Activated naive CD4-positive, alpha-beta T cell treated with anti-CD3 and anti-CD28 coated beads, Interleukin-2, amount 50 U/mL, for 16 hours (primary cell): ENCODE measurements at regions not wholly inside any gene's neighbourhood (a gene's known extent, or its start where the extent isn't known, plus 50 kb on each side); places are given as distances from the start of the nearest gene placed in this dataset.

Experiments used
- DNase-seq: peaks from one replicate; pipeline ENCODE4 v3.0.0-alpha.2; 2020

- no peak for DNase-seq
These were observed 105.3 kb downstream of the TSN start for GRCh38 chr2:121860758-121861227.

GRCh38 chr2:121862286-121862685 lies 106.8 kb downstream of the TSN start:
- no peak for DNase-seq

- DNase-seq: no peak
These were observed 110.5 kb downstream of the TSN start for GRCh38 chr2:121865914-121866313.

GRCh38 chr2:121866789-121867188 lies 111.3 kb downstream of the TSN start:
- no peak for DNase-seq

GRCh38 chr2:121868652-121869051 lies 113.2 kb downstream of the TSN start:
- DNase-seq: no peak

- DNase-seq: no peak
These were observed 113.9 kb downstream of the TSN start for GRCh38 chr2:121869363-121869762.

GRCh38 chr2:121869873-121870272 lies 114.4 kb downstream of the TSN start:
- DNase-seq: no peak

- DNase-seq: no peak
These were observed 117.2 kb downstream of the TSN start for GRCh38 chr2:121872651-121873050.

- no peak for DNase-seq
These were observed 118.4 kb downstream of the TSN start for GRCh38 chr2:121873864-121874263.

- DNase-seq: no peak
These were observed 120.2 kb downstream of the TSN start for GRCh38 chr2:121875585-121876185.

GRCh38 chr2:121877366-121877765 lies 121.9 kb downstream of the TSN start:
- DNase-seq: no peak

- no peak for DNase-seq
These were observed 124.8 kb downstream of the TSN start for GRCh38 chr2:121880283-121880682.

- DNase-seq: no peak
These were observed 125.6 kb downstream of the TSN start for GRCh38 chr2:121881038-121881437.

- DNase-seq: no peak
These were observed 126.5 kb downstream of the TSN start for GRCh38 chr2:121881950-121882349.

- DNase-seq: no peak
These were observed 128.6 kb downstream of the TSN start for GRCh38 chr2:121884078-121884477.

- no peak for DNase-seq
These were observed 129.1 kb downstream of the TSN start for GRCh38 chr2:121884511-121884921.

- DNase-seq: no peak
These were observed 130.6 kb downstream of the TSN start for GRCh38 chr2:121886059-121886458.

GRCh38 chr2:121887513-121888188 lies 132.2 kb downstream of the TSN start:
- DNase-seq: no peak

- no peak for DNase-seq
These were observed 132.7 kb downstream of the TSN start for GRCh38 chr2:121888189-121888557.

GRCh38 chr2:121890041-121890440 lies 134.6 kb downstream of the TSN start:
- DNase-seq: no peak

- no peak for DNase-seq
These were observed 140.5 kb downstream of the TSN start for GRCh38 chr2:121895723-121896571.

GRCh38 chr2:121897335-121897970 lies 142.0 kb downstream of the TSN start:
- no peak for DNase-seq

GRCh38 chr2:121898483-121898882 lies 143.0 kb downstream of the TSN start:
- no peak for DNase-seq
